Astrocyte of the spinal cord (primary cell): ENCODE measurements at regions not wholly inside any gene's neighbourhood (a gene's known extent, or its start where the extent isn't known, plus 50 kb on each side); places are given as distances from the start of the nearest gene placed in this dataset.

Source experiments
- DNase-seq: peaks from one replicate; pipeline ENCODE4 v3.0.0; 2011; ENCODE audit warnings: low read depth, low spot score
- H3K4me3 ChIP-seq: 2 replicates; pipeline ENCODE4 v1.5.1; 2011; ENCODE audit warnings: low read depth, mild to moderate bottlenecking, low read length, moderate library complexity
- CTCF ChIP-seq: IDR thresholded peaks from 2 replicates; pipeline ENCODE4 v1.5.1; 2012; ENCODE audit warnings: low read depth, mild to moderate bottlenecking, low read length, inconsistent platforms
- in situ Hi-C: cut with HindIII; loops from 2 replicates; pipeline ENCODE4 v1.10.0; 2017; ENCODE audit warnings: low sequenced_read_pairs

GRCh38 chr1:57947471-57947870 lies 523.6 kb upstream of the DAB1 start:
- DNase-seq, result no peak
- no peak overlapping the region for H3K4me3 ChIP-seq
- in situ Hi-C loops, result no loop called here
- TF ChIP-seq CTCF, result no peak

GRCh38 chr1:57945045-57945444 lies 521.2 kb upstream of the DAB1 start:
- no peak overlapping the region for H3K4me3 ChIP-seq
- no peak for TF ChIP-seq CTCF
- in situ Hi-C loops, result no loop called here
- DNase-seq, result no peak

- no peak for TF ChIP-seq CTCF
- H3K4me3 ChIP-seq, result no peak overlapping the region
- no peak for DNase-seq
- in situ Hi-C loops, result no loop called here
These were observed 519.5 kb upstream of the DAB1 start for GRCh38 chr1:57943365-57943764.

GRCh38 chr1:57934745-57935144 lies 510.9 kb upstream of the DAB1 start:
- in situ Hi-C loops, result no loop called here
- DNase-seq, result no peak
- H3K4me3 ChIP-seq, result no peak overlapping the region
- TF ChIP-seq CTCF, result no peak

- in situ Hi-C loops, result no loop called here
- DNase-seq, result no peak
- H3K4me3 ChIP-seq, result no peak overlapping the region
- TF ChIP-seq CTCF, result no peak
These were observed 503.1 kb upstream of the DAB1 start for GRCh38 chr1:57927003-57927402.

DNA sequence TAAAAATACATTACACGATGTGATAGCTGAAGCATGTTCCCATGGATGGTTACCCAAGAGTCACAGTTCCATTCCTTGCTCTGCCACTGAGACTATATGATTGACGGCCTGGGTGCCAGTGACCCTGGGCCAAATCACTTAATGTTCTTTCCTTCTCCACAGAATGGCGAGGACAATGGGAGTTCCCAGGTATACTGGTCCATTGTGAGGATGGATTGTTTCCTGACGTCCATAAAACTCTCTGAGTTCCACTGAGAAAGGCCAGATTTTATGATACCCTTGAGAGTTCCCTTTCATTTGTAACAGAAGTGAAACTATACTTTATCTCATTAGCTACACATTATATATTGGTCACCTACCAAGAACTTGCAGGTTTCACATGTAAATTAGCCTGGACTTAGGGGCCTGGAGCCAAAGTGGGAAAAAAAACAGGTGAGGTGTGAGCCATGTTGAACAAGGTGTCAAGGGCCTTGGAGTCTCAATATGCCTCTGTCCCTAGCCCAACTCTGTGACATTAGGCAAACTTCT lies 502.2 kb upstream of the DAB1 start:
- no peak overlapping the region for H3K4me3 ChIP-seq
- in situ Hi-C loops, result no loop called here
- no peak for DNase-seq
- TF ChIP-seq CTCF, result no peak

DNA sequence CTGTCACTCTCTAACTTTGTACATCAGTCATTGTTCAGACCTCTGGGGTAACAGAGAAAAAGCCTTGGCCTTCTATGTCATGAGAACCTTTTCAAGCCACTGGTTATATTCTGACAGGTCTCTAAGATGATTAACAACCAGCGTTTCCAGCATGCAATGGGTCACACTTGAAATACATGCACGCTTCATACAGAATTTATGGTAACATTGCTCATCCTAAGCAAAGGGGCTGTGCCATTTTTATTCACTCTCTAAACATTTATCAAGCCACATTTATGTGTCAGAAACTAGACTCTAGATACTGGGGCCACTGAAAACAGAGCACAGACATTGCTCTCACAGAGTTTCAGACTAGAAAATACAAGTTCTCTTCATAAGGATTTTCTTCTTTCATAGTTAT lies 501.4 kb upstream of the DAB1 start:
- no peak for TF ChIP-seq CTCF
- DNase-seq, result no peak
- in situ Hi-C loops, result no loop called here
- no peak overlapping the region for H3K4me3 ChIP-seq
